A549 (cell line): ENCODE measurements at regions not wholly inside any gene's neighbourhood (a gene's known extent, or its start where the extent isn't known, plus 50 kb on each side); places are given as distances from the start of the nearest gene placed in this dataset.

Experiments used
- ATAC-seq, 2 experiments: fragments of 200-7000 bp in 1 of 2; fragments of >200 bp in 1 of 2; cut with Nextera tagmentation in 1 of 2; cut with Tn5 transposase in 1 of 2; 3 replicates each; pipeline versions ENCODE4 v1.8.0 to v1.9.1; 2018 to 2020; ENCODE audit warnings: mild to moderate bottlenecking in 1 of 2, moderate library complexity in 1 of 2
- CTCF ChIA-PET: fragments of 300-600 bp; sonication (Branson Sonifier 250); formaldehyde crosslinking; extraction: SDS; loops from one replicate; lab custom pipeline; 2021; ENCODE audit warnings: antibody characterized with exemption, inconsistent platforms; lab: Yijun Ruan, JAX
- POLR2A ChIA-PET: fragments of 350-600 bp; formaldehyde crosslinking; extraction: SDS; loops from one replicate; lab custom pipeline; 2021; ENCODE audit warnings: antibody characterized with exemption, inconsistent platforms; lab: Yijun Ruan, JAX
- DNase-seq, 2 experiments: peaks; one replicate each; pipeline versions ENCODE4 v3.0.0 to v3.0.0-alpha.2; 2011 to 2016; ENCODE audit warnings: low read depth in 1 of 2, low spot score in 1 of 2
- FAIRE-seq: peaks from 2 replicates; lab custom pipeline; 2011; peaks lifted over from hg19 to GRCh38; lab: Jason Lieb, UNC
- H3K27ac ChIP-seq, 2 experiments: fragments of >200 bp; sonication (Bioruptor Twin); formaldehyde crosslinking; 3 replicates each; pipeline ENCODE4 v1.5.1; 2016 to 2017
- H3K4me1 ChIP-seq: fragments of >200 bp; sonication (Bioruptor Twin); formaldehyde crosslinking; 3 replicates; pipeline ENCODE4 v1.6.1; 2016
- H3K4me2 ChIP-seq: fragments of >200 bp; sonication (Bioruptor Twin); formaldehyde crosslinking; 3 replicates; pipeline ENCODE4 v1.6.1; 2016
- H3K4me3 ChIP-seq: fragments of >200 bp; sonication (Bioruptor Twin); formaldehyde crosslinking; 3 replicates; pipeline ENCODE4 v1.5.1; 2016
- H3K9me3 ChIP-seq: fragments of >200 bp; sonication (Bioruptor Twin); formaldehyde crosslinking; 3 replicates; pipeline ENCODE4 v1.6.1; 2016
- BCL3 ChIP-seq: fragments of >200 bp; sonication (Bioruptor Twin); formaldehyde crosslinking; IDR thresholded peaks from 3 replicates; pipeline ENCODE4 v1.6.1; 2016
- BHLHE40 ChIP-seq: IDR thresholded peaks from 2 replicates; pipeline ENCODE4 v1.6.1; 2012; ENCODE audit warnings: low read depth, low read length, inconsistent platforms
- CTCF ChIP-seq: fragments of >200 bp; sonication (Bioruptor Twin); formaldehyde crosslinking; IDR thresholded peaks from 3 replicates; pipeline ENCODE4 v1.5.1; 2016
- E2F6 ChIP-seq: IDR thresholded peaks from 2 replicates; pipeline ENCODE4 v1.6.1; 2012; ENCODE audit warnings: low read depth, borderline replicate concordance
- FOSL2 ChIP-seq, 2 experiments: fragments of 450-650 bp in 1 of 2; fragments of >200 bp in 1 of 2; sonication (Bioruptor Twin) in 1 of 2; formaldehyde crosslinking; IDR thresholded peaks; 2 replicates each; pipeline versions ENCODE4 v1.5.0 to v1.6.1; 2016 to 2020; ENCODE audit warnings: mild to moderate bottlenecking in 1 of 2, moderate library complexity in 1 of 2
- HES2 ChIP-seq: fragments of >200 bp; sonication (Bioruptor Twin); formaldehyde crosslinking; IDR thresholded peaks from 2 replicates; pipeline ENCODE4 v1.6.1; 2016
- HOXB13 ChIP-seq: fragments of 250-450 bp; sonication (Bioruptor Pico); IDR thresholded peaks from 2 replicates; pipeline ENCODE4 v1.5.0; 2020; ENCODE audit warnings: low read depth, mild to moderate bottlenecking, moderate library complexity
- JUNB ChIP-seq: fragments of >200 bp; sonication (Bioruptor Twin); formaldehyde crosslinking; IDR thresholded peaks from 2 replicates; pipeline ENCODE4 v1.6.1; 2016
- KDM5A ChIP-seq: fragments of 200-600 bp; sonication (generic); IDR thresholded peaks from 2 replicates; pipeline ENCODE4 v1.6.1; 2016; ENCODE audit warnings: antibody characterized with exemption, mild to moderate bottlenecking
- MAFK ChIP-seq: fragments of 450-650 bp; IDR thresholded peaks from 2 replicates; pipeline ENCODE4 v1.6.1; 2014; ENCODE audit not compliant: partially characterized antibody
- MAZ ChIP-seq: fragments of 150-350 bp; IDR thresholded peaks from 2 replicates; pipeline ENCODE4 v1.6.1; 2014; ENCODE audit warnings: antibody characterized with exemption, low read depth, low read length, borderline replicate concordance
- MYC ChIP-seq: IDR thresholded peaks from 2 replicates; pipeline ENCODE4 v1.6.1; 2012; ENCODE audit warnings: mild to moderate bottlenecking, inconsistent platforms, low read length, improper control_type of control experiment, borderline replicate concordance
- POLR2A ChIP-seq: IDR thresholded peaks from 2 replicates; pipeline ENCODE4 v1.6.1; 2012; ENCODE audit warnings: mild to moderate bottlenecking, low read length
- REST ChIP-seq: fragments of 200-600 bp; sonication (generic); IDR thresholded peaks from 2 replicates; pipeline ENCODE4 v1.6.1; 2016; ENCODE audit warnings: antibody characterized with exemption, mild to moderate bottlenecking, moderate library complexity
- RNF2 ChIP-seq: fragments of 200-600 bp; sonication (generic); IDR thresholded peaks from 2 replicates; pipeline ENCODE4 v1.6.1; 2016; ENCODE audit warnings: low read depth, mild to moderate bottlenecking, antibody characterized with exemption, moderate library complexity, borderline replicate concordance
- SREBF2 ChIP-seq: fragments of 450-650 bp; IDR thresholded peaks from 2 replicates; pipeline ENCODE4 v1.6.1; 2014; ENCODE audit warnings: mild to moderate bottlenecking, moderate library complexity
- TP53 ChIP-seq: fragments of 250-450 bp; sonication (Bioruptor Pico); IDR thresholded peaks from 2 replicates; pipeline ENCODE4 v1.5.0; 2021; ENCODE audit warnings: mild to moderate bottlenecking, moderate library complexity
- WGBS: methylation state at CpG from one replicate; pipeline ENCODE4 v1.1.6; 2017; ENCODE audit errors: missing lambda C conversion rate; 5-methylcytosine and 5-hydroxymethylcytosine counted together

GRCh38 chr2:133788386-133788785 is 220.1 kb upstream of the NCKAP5 start:
- CTCF ChIA-PET = interaction anchor here (2.6 kb wide), 1 partner anchor 8 kb away, joined by 13 read pairs; no protein-coding TSS in a partner anchor
- Histone ChIP-seq H3K27ac (no peak overlapping the region), H3K4me2 (no peak overlapping the region), H3K4me3 (no peak overlapping the region), H3K9me3 (no peaks in the 10 kb centered on the region), H3K4me1 (no peaks in the 10 kb centered on the region)
- WGBS = 0% methylated on average over 1 of the region's 1 CpG
- POLR2A ChIA-PET = no interaction called here
- TF ChIP-seq HES2 (no peak), REST (no peak), POLR2A (no peak), MAZ (no peak), HOXB13 (CRISPR knock-in tag) (no peak), CTCF (no peak), JUNB (no peak), MAFK (no peak), FOSL2 (IDR thresholded peaks at IDR 0.05) (no peak), FOSL2 (CRISPR knock-in tag; IDR thresholded peaks at IDR 0.05) (no peak), SREBF2 (no peak)
- DNase-seq (no peak), FAIRE-seq (no peak), ATAC-seq (no peak)

- no peak overlapping the region for H3K4me2 ChIP-seq
- POLR2A ChIA-PET = no interaction called here
- TF ChIP-seq BHLHE40 = no peak
- no peak for TF ChIP-seq SREBF2
- TF ChIP-seq MYC = no peak
- no peak for TF ChIP-seq TP53
- TF ChIP-seq KDM5A = no peak
- no peak for TF ChIP-seq RNF2
- TF ChIP-seq E2F6 = no peak
- TF ChIP-seq JUNB = no peak
- TF ChIP-seq BCL3 = no peak
- 0 out of 3 replicates have a peak, but pooled peaks cover 4% of the 10 kb centered on the region for H3K9me3 ChIP-seq
- ATAC-seq (no peak), FAIRE-seq (no peak), DNase-seq (no peak)
- H3K4me3 ChIP-seq = no peak overlapping the region
- CTCF ChIA-PET = interaction anchor here (1.0 to 2.6 kb wide), 3 partner anchors 10 to 54 kb away, joined by 3 to 13 read pairs (median 4); no protein-coding TSS in a partner anchor
- 29% methylated on average over 4 of the region's 4 CpGs for WGBS
- H3K27ac ChIP-seq = no peak overlapping the region
- H3K4me1 ChIP-seq = no peaks in the 10 kb centered on the region
These were observed 221.5 kb upstream of the NCKAP5 start for GRCh38 chr2:133789743-133790142.
